Endodermal cell (in vitro differentiated cells): ENCODE measurements at regions not wholly inside any gene's neighbourhood (a gene's known extent, or its start where the extent isn't known, plus 50 kb on each side); places are given as distances from the start of the nearest gene placed in this dataset.
"Not testable (repeated sequence)": the region's sequence is repeated elsewhere in the genome, so short reads cannot be mapped to it uniquely, and the experiment has no call there.

Source experiments
- DNase-seq: peaks from one replicate; pipeline ENCODE4 v3.0.0-alpha.2; 2017
- H3K27ac ChIP-seq: 2 replicates; pipeline ENCODE4 v1.5.1; 2013; ENCODE audit warnings: mild to moderate bottlenecking, low read depth, low read length, moderate library complexity
- H3K27me3 ChIP-seq: 2 replicates; pipeline ENCODE4 v1.6.1; 2013; ENCODE audit warnings: mild to moderate bottlenecking, low read length, moderate library complexity; ENCODE audit not compliant: insufficient read depth, control insufficient read depth, poor library complexity, severe bottlenecking
- H3K36me3 ChIP-seq: 2 replicates; pipeline ENCODE4 v1.7.0; 2013; ENCODE audit warnings: mild to moderate bottlenecking, low read length, moderate library complexity; ENCODE audit not compliant: control insufficient read depth, insufficient read depth
- H3K4me1 ChIP-seq: one replicate; pipeline ENCODE4 v1.7.0; 2013; ENCODE audit warnings: low read length; ENCODE audit not compliant: control insufficient read depth, insufficient read depth
- H3K4me3 ChIP-seq: 2 replicates; pipeline ENCODE4 v1.5.1; 2013; ENCODE audit warnings: mild to moderate bottlenecking, low read length, moderate library complexity
- H3K9ac ChIP-seq: 2 replicates; pipeline ENCODE4 v1.6.1; 2013; ENCODE audit warnings: mild to moderate bottlenecking, low read length, moderate library complexity; ENCODE audit not compliant: poor library complexity, severe bottlenecking; ENCODE audit errors: extremely low read depth
- H3K9me3 ChIP-seq: 2 replicates; pipeline ENCODE4 v1.6.1; 2013; ENCODE audit warnings: mild to moderate bottlenecking, low read length, moderate library complexity; ENCODE audit not compliant: control insufficient read depth
- H3K27ac Mint-ChIP-seq: 2 replicates; pipeline ENCODE4 v1.8.0; 2020; ENCODE audit warnings: mixed read lengths
- H3K27me3 Mint-ChIP-seq: 2 replicates; pipeline ENCODE4 v1.8.0; 2021; ENCODE audit warnings: mild to moderate bottlenecking, mixed read lengths; ENCODE audit not compliant: insufficient read depth
- H3K36me3 Mint-ChIP-seq: 2 replicates; pipeline ENCODE4 v1.8.0; 2020; ENCODE audit warnings: low read depth, mixed read lengths
- H3K4me1 Mint-ChIP-seq: 2 replicates; pipeline ENCODE4 v1.8.0; 2020; ENCODE audit warnings: mixed read lengths
- H3K4me3 Mint-ChIP-seq: 2 replicates; pipeline ENCODE4 v1.8.0; 2020; ENCODE audit warnings: mild to moderate bottlenecking, moderate library complexity, mixed read lengths
- H3K9me3 Mint-ChIP-seq: 2 replicates; pipeline ENCODE4 v1.8.0; 2020; ENCODE audit warnings: mild to moderate bottlenecking, mixed read lengths
- WGBS, 2 experiments: methylation state at CpG; one replicate each; pipeline versions ENCODE4 v1.1.5 to v1.1.7; 2013; ENCODE audit warnings: missing lambda C conversion rate in 2 of 2, mixed read lengths in 1 of 2; ENCODE audit not compliant: insufficient coverage in 1 of 2, insufficient read length in 1 of 2; 5-methylcytosine and 5-hydroxymethylcytosine counted together

DNA sequence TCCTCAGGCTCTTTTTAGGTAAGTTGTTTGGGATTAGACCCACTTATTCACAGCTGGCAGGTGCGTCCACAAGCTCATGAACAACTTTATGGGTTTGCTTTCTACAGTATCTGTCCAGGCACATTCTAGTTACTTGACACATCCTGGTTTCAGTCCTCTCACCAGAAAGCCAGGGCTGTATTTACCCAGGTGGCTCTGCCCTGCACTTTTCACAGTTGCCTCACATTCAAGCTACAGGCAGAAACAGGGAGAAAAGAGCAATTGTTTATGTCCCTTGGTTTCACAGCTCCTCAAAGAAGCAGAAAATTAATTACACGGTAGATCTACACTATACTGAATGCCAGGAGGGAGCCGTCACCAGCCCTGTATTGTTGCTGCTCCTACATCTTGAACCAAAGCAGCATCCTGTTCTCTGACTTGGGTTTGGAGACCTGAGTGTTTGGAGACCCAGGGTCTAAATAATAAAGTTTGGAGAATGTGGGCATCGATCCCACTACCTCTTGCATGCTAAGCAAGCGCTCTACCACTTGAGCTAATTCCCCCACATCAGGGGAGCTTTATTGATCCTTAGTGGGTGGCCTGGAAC lies 159.2 kb upstream of the ZNF322 start:
- not testable (repeated sequence) for DNase-seq, H3K36me3 ChIP-seq, H3K4me1 Mint-ChIP-seq, H3K27ac ChIP-seq, H3K27me3 Mint-ChIP-seq, H3K36me3 Mint-ChIP-seq, H3K4me1 ChIP-seq, H3K4me3 ChIP-seq, H3K9ac ChIP-seq, H3K9me3 ChIP-seq, H3K27me3 ChIP-seq, H3K27ac Mint-ChIP-seq, H3K4me3 Mint-ChIP-seq, H3K9me3 Mint-ChIP-seq
- no CpG with 5 or more reads among the region's 5 CpGs for WGBS, 2 experiments

DNA sequence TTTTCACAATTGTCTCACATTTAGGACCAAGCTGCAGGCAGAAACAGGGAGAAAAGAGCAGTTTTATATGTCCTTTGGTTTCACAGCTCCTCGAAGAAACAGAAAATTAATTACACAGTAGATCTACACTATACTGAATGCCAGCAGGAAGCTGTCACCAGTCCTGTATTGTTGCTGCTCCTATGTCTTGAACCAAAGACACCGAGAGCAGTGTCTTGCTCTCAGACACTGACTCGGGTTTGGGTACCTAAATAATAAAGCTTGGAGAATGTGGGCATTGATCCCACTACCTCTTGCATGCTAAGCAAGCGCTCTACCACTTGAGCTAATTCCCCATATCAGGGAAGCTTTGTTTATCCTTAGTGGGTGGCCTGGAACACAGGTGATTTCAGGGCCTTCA lies 168.4 kb upstream of the ZNF322 start:
- H3K4me1 Mint-ChIP-seq, H3K9ac ChIP-seq, H3K9me3 Mint-ChIP-seq, H3K27ac ChIP-seq, H3K36me3 Mint-ChIP-seq, H3K4me3 ChIP-seq, H3K4me1 ChIP-seq, H3K36me3 ChIP-seq, H3K27me3 Mint-ChIP-seq, H3K27me3 ChIP-seq, H3K9me3 ChIP-seq, DNase-seq, H3K4me3 Mint-ChIP-seq, H3K27ac Mint-ChIP-seq: not testable (repeated sequence)
- WGBS, 2 experiments, result no CpG with 5 or more reads among the region's 4 CpGs

DNA sequence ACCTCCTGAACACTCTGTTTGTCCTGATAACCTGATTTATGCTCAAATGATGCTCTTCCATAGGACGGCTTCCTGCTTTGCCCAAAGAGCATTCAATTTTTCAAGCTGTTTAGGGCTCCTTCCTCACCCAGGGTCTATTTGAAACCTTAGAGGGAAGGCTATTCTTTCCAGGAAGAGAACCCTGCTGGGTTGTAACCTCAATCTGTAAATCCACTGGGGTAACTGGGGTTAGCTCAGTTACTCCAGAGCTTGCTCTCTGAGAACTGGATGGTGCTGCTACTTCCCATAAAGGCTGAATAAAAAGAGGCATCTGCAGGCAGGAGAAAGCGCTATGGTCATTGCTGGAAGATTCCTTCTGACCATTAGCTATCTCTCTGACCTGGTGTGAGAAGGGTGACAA lies 169.9 kb upstream of the ZNF322 start:
- H3K36me3 Mint-ChIP-seq, H3K27me3 ChIP-seq, H3K36me3 ChIP-seq, H3K4me3 ChIP-seq, H3K9me3 Mint-ChIP-seq, H3K4me1 ChIP-seq, H3K4me1 Mint-ChIP-seq, DNase-seq, H3K9me3 ChIP-seq, H3K27me3 Mint-ChIP-seq, H3K4me3 Mint-ChIP-seq, H3K9ac ChIP-seq, H3K27ac ChIP-seq, H3K27ac Mint-ChIP-seq: not testable (repeated sequence)
- no CpG with 5 or more reads among the region's 2 CpGs for WGBS, 2 experiments

DNA sequence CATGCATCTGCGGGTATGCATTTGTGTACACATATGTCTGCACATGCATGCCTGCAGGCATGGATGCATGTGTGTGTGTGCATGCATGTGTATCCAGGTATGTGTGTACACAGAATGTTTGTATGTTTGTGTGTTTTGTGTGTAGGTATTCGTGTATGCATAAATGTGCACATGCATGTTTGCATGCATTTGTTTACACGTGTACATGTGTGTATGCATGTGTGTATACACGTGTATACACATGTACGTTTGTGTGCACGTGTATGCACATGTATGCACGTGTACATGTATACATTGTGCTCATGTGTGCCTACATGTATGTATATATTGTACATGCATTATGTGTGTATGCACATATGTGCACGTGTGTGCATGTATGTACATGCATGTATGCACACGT lies 171.4 kb upstream of the ZNF322 start:
- not testable (repeated sequence) for H3K9me3 Mint-ChIP-seq, H3K4me1 Mint-ChIP-seq, H3K36me3 Mint-ChIP-seq, H3K27ac ChIP-seq, H3K9me3 ChIP-seq, DNase-seq, H3K4me3 Mint-ChIP-seq, H3K36me3 ChIP-seq, H3K27ac Mint-ChIP-seq, H3K9ac ChIP-seq, H3K4me3 ChIP-seq, H3K4me1 ChIP-seq, H3K27me3 ChIP-seq
- H3K27me3 Mint-ChIP-seq, result peaks cover 22% of the 10 kb centered on the region
- WGBS, 2 experiments, result 88 to 89% methylated on average over 8 to 9 of the region's 9 CpGs

DNA sequence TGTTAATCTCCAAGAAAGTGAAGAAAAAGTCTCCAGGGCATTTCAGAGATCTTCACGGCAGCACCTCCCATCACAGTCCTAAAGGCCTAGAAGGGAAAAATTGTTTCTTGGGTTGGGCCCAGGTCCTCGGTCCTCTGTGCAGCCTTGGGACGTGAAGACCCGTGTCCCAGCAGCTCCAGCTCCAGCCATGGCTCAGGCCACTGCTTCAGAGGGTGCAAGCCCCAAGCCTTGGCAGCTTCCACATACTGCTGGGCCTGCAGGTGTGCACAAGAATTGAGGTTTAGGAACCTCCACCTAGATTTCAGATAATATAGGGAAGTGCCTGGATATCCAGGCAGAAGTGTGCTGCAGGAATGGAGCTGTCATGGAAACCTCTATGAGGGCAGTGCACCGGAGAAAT lies 176.2 kb upstream of the ZNF322 start:
- H3K27ac ChIP-seq, result not testable (repeated sequence)
- peaks cover 30% of the 10 kb centered on the region for H3K27me3 Mint-ChIP-seq

DNA sequence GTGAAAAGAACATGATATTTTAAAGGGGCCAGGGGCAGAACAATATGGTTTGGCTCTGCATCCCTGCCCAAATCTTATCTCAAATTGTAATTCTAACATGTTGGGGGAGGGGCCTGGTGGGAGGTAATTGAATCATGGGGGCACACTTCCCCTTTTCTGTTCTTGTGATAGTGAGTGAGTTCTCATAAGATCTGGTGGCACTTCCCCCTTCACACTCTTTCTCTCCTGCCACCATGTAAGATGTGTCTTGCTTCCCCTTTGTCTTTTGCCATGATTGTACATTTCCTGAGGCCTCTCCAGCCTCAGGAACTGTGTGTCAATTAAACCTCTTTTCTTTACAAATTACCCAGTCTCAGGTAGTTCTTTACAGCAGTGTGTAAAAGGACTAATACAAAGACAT lies 177.1 kb upstream of the ZNF322 start:
- not testable (repeated sequence) for H3K27me3 ChIP-seq, H3K4me1 Mint-ChIP-seq, H3K36me3 Mint-ChIP-seq, H3K36me3 ChIP-seq, H3K4me3 Mint-ChIP-seq, H3K4me1 ChIP-seq, DNase-seq, H3K9me3 ChIP-seq, H3K27ac ChIP-seq, H3K27ac Mint-ChIP-seq, H3K9ac ChIP-seq, H3K4me3 ChIP-seq
- Mint-ChIP-seq H3K27me3 (peaks cover 28% of the 10 kb centered on the region), H3K9me3 (peaks cover 13% of the 10 kb centered on the region)

More for the DNA sequence above, 176.2 kb upstream of the ZNF322 start:
- 92% methylated on average over 5 of the region's 5 CpGs; no CpG with 5 or more reads in 1 of the 2 experiments for WGBS, 2 experiments
- peaks cover 13% of the 10 kb centered on the region for H3K9me3 Mint-ChIP-seq
- H3K4me3 ChIP-seq, H3K4me1 Mint-ChIP-seq, H3K4me3 Mint-ChIP-seq, H3K27ac Mint-ChIP-seq, DNase-seq, H3K36me3 ChIP-seq, H3K9ac ChIP-seq, H3K9me3 ChIP-seq, H3K27me3 ChIP-seq, H3K4me1 ChIP-seq, H3K36me3 Mint-ChIP-seq: not testable (repeated sequence)

DNA sequence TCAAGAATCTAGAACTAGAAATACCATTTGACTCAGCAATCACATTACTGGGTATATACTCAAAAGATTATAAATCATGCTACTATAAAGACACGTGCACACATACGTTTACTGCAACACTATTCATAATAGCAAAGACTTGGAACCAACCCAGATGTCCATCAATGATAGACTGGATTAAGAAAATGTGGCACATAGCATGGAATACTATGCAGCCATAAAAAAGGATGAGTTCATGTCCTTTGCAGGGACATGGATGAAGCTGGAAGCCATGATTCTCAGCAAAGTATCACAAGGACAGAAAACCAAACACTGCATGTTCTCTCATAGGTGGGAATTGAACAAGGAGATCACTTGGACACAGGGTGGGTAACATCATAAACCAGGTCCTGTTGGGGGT lies 185.3 kb upstream of the ZNF322 start:
- not testable (repeated sequence) for H3K4me1 ChIP-seq, H3K4me3 ChIP-seq, H3K36me3 ChIP-seq, H3K27ac ChIP-seq, H3K27me3 Mint-ChIP-seq, H3K9ac ChIP-seq, H3K9me3 ChIP-seq, H3K36me3 Mint-ChIP-seq, H3K27ac Mint-ChIP-seq, H3K27me3 ChIP-seq, H3K4me1 Mint-ChIP-seq, H3K9me3 Mint-ChIP-seq, DNase-seq, H3K4me3 Mint-ChIP-seq
- WGBS, 2 experiments, result 100% methylated on average over 2 of the region's 2 CpGs; no CpG with 5 or more reads in 1 of the 2 experiments
